Liver (tissue), 8 donors: ENCODE measurements at regions not wholly inside any gene's neighbourhood (a gene's known extent, or its start where the extent isn't known, plus 50 kb on each side); places are given as distances from the start of the nearest gene placed in this dataset.

Experiments
- DNase-seq: peaks from one replicate; pipeline ENCODE4 v3.0.0-alpha.2; 2017; ENCODE audit warnings: low spot score
- H3K27ac ChIP-seq, 2 donors: one replicate each; pipeline ENCODE4 v1.7.0; 2013; ENCODE audit warnings: inconsistent platforms in 2 of 2, low read length in 2 of 2, control low read depth in 1 of 2, low read depth in 1 of 2, mild to moderate bottlenecking in 1 of 2
- H3K27me3 ChIP-seq, 4 donors: one replicate each; pipeline versions ENCODE4 v1.6.1 to v1.7.0; 2013; ENCODE audit warnings: low read length in 3 of 4, inconsistent platforms in 1 of 4, mild to moderate bottlenecking in 1 of 4, moderate library complexity in 1 of 4; ENCODE audit not compliant: control insufficient read depth in 4 of 4, insufficient read depth in 4 of 4
- H3K36me3 ChIP-seq, 4 donors: one replicate each; pipeline versions ENCODE4 v1.6.1 to v1.7.0; 2013; ENCODE audit warnings: low read length in 3 of 4, mild to moderate bottlenecking in 3 of 4, low read depth in 1 of 4, moderate library complexity in 1 of 4; ENCODE audit not compliant: control insufficient read depth in 4 of 4, insufficient read depth in 3 of 4
- H3K4me1 ChIP-seq, 4 donors: one replicate each; pipeline versions ENCODE4 v1.6.1 to v1.7.0; 2013; ENCODE audit warnings: low read length in 3 of 4, mild to moderate bottlenecking in 3 of 4, moderate library complexity in 1 of 4; ENCODE audit not compliant: control insufficient read depth in 4 of 4, insufficient read depth in 4 of 4
- H3K4me3 ChIP-seq, 3 donors: one replicate each; pipeline versions ENCODE4 v1.6.1 to v1.7.0; 2013; ENCODE audit warnings: low read length in 3 of 3, control low read depth in 1 of 3, low read depth in 1 of 3, mild to moderate bottlenecking in 1 of 3
- H3K9ac ChIP-seq, 2 donors: one replicate each; pipeline ENCODE4 v1.7.0; 2013; ENCODE audit warnings: low read length in 2 of 2, mild to moderate bottlenecking in 2 of 2, moderate library complexity in 2 of 2, control low read depth in 1 of 2, low read depth in 1 of 2
- H3K9me3 ChIP-seq, 4 donors: one replicate each; pipeline versions ENCODE4 v1.6.1 to v1.7.0; 2013; ENCODE audit warnings: low read length in 3 of 4; ENCODE audit not compliant: control insufficient read depth in 4 of 4
- EGR1 ChIP-seq, 2 donors: IDR thresholded peaks; 2 replicates each; pipeline ENCODE4 v1.6.1; 2016 to 2018; ENCODE audit warnings: antibody characterized with exemption in 2 of 2, low read depth in 2 of 2
- FOXA1 ChIP-seq: IDR thresholded peaks from 2 replicates; pipeline ENCODE4 v1.6.1; 2016; ENCODE audit warnings: antibody characterized with exemption
- FOXA2 ChIP-seq: IDR thresholded peaks from 2 replicates; pipeline ENCODE4 v1.6.1; 2016; ENCODE audit warnings: antibody characterized with exemption
- GABPA ChIP-seq, 2 donors: IDR thresholded peaks in 1 of 2; conservative IDR thresholded peaks in 1 of 2; 2 replicates each; pipeline ENCODE4 v1.6.1; 2016; ENCODE audit warnings: antibody characterized with exemption in 2 of 2, mild to moderate bottlenecking in 1 of 2, moderate library complexity in 1 of 2
- HNF4A ChIP-seq, 2 donors: conservative IDR thresholded peaks; 2 replicates each; pipeline ENCODE4 v1.6.1; 2016; ENCODE audit warnings: antibody characterized with exemption in 2 of 2, mild to moderate bottlenecking in 2 of 2
- HNF4G ChIP-seq: IDR thresholded peaks from 2 replicates; pipeline ENCODE4 v1.6.1; 2016; ENCODE audit warnings: antibody characterized with exemption
- JUND ChIP-seq, 2 donors: IDR thresholded peaks; 2 replicates each; pipeline ENCODE4 v1.6.1; 2016; ENCODE audit warnings: antibody characterized with exemption in 2 of 2
- NR2F2 ChIP-seq: IDR thresholded peaks from 2 replicates; pipeline ENCODE4 v1.6.1; 2016; ENCODE audit warnings: antibody characterized with exemption
- RAD21 ChIP-seq, 2 donors: IDR thresholded peaks; 2 replicates each; pipeline ENCODE4 v1.6.1; 2016; ENCODE audit warnings: antibody characterized with exemption in 2 of 2, mild to moderate bottlenecking in 2 of 2
- RXRA ChIP-seq, 2 donors: IDR thresholded peaks; 2 replicates each; pipeline ENCODE4 v1.6.1; 2017 to 2018; ENCODE audit warnings: antibody characterized with exemption in 2 of 2, mild to moderate bottlenecking in 1 of 2
- SP1 ChIP-seq: IDR thresholded peaks from 2 replicates; pipeline ENCODE4 v1.6.1; 2018; ENCODE audit warnings: antibody characterized with exemption, mild to moderate bottlenecking
- TAF1 ChIP-seq: conservative IDR thresholded peaks from 2 replicates; pipeline ENCODE4 v1.6.1; 2016; ENCODE audit warnings: antibody characterized with exemption, mild to moderate bottlenecking
- YY1 ChIP-seq: IDR thresholded peaks from 2 replicates; pipeline ENCODE4 v1.6.1; 2016; ENCODE audit warnings: antibody characterized with exemption, mild to moderate bottlenecking
- WGBS: extraction: QIAGEN DNeasy Blood & Tissue Kit; methylation state at CpG from one replicate; pipeline ENCODE4 v1.1.7; 2013; 5-methylcytosine and 5-hydroxymethylcytosine counted together
- TF ChIP-seq, protein P1 (sequence below): IDR thresholded peaks from 2 replicates; pipeline ENCODE4 v1.6.1; 2016; ENCODE audit warnings: antibody characterized with exemption
- TF ChIP-seq, protein P2 (sequence below): fragments of 150-350 bp; IDR thresholded peaks from 2 replicates; pipeline ENCODE4 v1.5.1; 2017; ENCODE audit warnings: improper control_type of control experiment, low read depth, low read length; ENCODE audit not compliant: missing input control
- TF ChIP-seq, protein P3 (sequence below): IDR thresholded peaks from 2 replicates; pipeline ENCODE4 v1.6.1; 2016; ENCODE audit warnings: antibody characterized with exemption, mild to moderate bottlenecking
- donor health status: healthy.
- donor health status: healthy.
- donor health status: healthy.
- donor health status: healthy.
- donor health status: healthy.

DNA sequence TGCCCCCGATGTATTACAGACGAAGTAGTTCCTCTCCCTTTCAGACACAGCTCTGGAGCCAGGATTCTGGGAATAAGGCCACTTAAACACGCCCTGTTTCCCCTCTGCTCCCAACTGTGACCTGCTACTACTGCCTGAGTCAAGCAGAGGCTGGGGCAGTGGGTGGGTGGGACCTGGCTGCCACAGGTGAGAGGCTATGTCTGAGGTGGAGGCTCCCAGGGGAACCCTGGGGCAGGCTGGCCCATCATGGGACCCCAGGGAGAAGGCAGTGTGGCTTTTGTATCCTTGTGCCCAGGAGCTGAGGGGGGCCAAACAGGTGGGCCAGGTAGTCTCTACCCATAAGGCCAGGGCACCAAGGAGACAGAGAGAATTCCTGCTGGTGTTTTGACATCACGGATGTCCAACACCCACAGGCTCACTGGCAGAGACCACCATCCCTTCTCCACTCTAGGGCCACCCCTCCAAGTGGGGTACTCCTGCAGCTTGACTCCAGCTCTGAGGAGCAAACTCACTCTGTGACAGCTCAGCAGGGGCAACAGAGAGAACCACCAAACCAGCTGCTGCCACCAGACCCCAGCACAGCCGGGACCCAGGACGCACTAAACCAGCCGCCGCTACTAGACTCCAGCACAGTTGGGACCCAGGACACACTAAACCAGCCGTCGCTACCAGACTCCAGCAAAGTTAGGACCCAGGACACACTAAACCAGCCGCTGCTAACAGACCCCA is 105.3 kb upstream of the SMURF2 start (continued):
- TF ChIP-seq FOXA2 (no peak), SP1 (no peak)
- TF ChIP-seq, protein P1, sequence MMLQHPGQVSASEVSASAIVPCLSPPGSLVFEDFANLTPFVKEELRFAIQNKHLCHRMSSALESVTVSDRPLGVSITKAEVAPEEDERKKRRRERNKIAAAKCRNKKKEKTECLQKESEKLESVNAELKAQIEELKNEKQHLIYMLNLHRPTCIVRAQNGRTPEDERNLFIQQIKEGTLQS = no peak
- TF ChIP-seq, protein P2, sequence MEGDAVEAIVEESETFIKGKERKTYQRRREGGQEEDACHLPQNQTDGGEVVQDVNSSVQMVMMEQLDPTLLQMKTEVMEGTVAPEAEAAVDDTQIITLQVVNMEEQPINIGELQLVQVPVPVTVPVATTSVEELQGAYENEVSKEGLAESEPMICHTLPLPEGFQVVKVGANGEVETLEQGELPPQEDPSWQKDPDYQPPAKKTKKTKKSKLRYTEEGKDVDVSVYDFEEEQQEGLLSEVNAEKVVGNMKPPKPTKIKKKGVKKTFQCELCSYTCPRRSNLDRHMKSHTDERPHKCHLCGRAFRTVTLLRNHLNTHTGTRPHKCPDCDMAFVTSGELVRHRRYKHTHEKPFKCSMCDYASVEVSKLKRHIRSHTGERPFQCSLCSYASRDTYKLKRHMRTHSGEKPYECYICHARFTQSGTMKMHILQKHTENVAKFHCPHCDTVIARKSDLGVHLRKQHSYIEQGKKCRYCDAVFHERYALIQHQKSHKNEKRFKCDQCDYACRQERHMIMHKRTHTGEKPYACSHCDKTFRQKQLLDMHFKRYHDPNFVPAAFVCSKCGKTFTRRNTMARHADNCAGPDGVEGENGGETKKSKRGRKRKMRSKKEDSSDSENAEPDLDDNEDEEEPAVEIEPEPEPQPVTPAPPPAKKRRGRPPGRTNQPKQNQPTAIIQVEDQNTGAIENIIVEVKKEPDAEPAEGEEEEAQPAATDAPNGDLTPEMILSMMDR = no peak

DNA sequence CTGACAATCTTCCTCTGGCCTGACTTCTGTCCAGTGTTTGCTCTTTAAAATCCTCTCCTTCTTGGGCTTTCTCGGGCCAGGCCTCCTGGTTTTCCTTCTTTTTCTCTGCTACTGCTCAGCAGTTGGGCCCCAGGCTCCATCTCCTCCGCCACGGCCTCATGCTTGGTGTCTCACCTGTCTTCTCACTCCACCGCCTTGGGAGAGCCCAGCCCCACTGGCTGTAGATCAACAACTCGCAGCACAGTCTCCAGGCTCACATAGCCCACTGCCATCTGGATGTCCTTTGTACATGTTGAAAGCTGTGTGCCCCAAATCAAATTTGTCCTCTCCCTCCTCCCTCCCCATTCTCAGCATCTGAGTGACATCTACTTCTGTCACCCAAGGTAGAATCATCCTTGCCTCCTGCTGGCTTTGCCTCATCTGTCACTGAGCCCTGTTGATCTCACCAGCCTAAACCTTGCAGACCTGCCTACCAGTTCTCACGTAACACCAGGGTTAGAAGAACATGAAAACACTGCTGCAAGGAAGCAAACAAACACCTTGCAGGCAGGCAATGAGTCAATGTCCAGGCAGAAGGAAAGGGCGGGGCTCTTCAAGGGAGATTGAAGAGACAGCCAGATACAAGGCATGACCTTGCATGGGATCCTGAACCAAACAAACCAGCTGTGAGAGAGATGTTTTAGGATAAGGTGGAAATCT is 103.2 kb upstream of the SMURF2 start:
- WGBS = 97% methylated on average over 7 of the region's 7 CpGs
- H3K27me3 ChIP-seq = no peaks in the 10 kb centered on the region
- H3K4me1 ChIP-seq = no peaks in the 10 kb centered on the region
- H3K27ac ChIP-seq = no peak overlapping the region
- TF ChIP-seq YY1 (no peak), GABPA (IDR thresholded peaks at IDR 0.05 in 1 of 2, conservative IDR thresholded peaks at IDR 0.05 in 1 of 2) (no peak), HNF4A (conservative IDR thresholded peaks at IDR 0.05) (no peak), SP1 (no peak), FOXA1 (no peak), FOXA2 (no peak), RXRA (IDR thresholded peaks at IDR 0.05) (no peak), NR2F2 (no peak), TAF1 (no peak), HNF4G (no peak), RAD21 (IDR thresholded peaks at IDR 0.05) (no peak), EGR1 (IDR thresholded peaks at IDR 0.05; ENCODE audit: low read depth in 2 of 2) (no peak), JUND (IDR thresholded peaks at IDR 0.05) (no peak)
- TF ChIP-seq, protein P3, sequence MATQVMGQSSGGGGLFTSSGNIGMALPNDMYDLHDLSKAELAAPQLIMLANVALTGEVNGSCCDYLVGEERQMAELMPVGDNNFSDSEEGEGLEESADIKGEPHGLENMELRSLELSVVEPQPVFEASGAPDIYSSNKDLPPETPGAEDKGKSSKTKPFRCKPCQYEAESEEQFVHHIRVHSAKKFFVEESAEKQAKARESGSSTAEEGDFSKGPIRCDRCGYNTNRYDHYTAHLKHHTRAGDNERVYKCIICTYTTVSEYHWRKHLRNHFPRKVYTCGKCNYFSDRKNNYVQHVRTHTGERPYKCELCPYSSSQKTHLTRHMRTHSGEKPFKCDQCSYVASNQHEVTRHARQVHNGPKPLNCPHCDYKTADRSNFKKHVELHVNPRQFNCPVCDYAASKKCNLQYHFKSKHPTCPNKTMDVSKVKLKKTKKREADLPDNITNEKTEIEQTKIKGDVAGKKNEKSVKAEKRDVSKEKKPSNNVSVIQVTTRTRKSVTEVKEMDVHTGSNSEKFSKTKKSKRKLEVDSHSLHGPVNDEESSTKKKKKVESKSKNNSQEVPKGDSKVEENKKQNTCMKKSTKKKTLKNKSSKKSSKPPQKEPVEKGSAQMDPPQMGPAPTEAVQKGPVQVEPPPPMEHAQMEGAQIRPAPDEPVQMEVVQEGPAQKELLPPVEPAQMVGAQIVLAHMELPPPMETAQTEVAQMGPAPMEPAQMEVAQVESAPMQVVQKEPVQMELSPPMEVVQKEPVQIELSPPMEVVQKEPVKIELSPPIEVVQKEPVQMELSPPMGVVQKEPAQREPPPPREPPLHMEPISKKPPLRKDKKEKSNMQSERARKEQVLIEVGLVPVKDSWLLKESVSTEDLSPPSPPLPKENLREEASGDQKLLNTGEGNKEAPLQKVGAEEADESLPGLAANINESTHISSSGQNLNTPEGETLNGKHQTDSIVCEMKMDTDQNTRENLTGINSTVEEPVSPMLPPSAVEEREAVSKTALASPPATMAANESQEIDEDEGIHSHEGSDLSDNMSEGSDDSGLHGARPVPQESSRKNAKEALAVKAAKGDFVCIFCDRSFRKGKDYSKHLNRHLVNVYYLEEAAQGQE = no peak
- TF ChIP-seq, protein P1 = no peak
- H3K9ac ChIP-seq = no peak overlapping the region
- H3K4me3 ChIP-seq = no peak overlapping the region
- no peak for DNase-seq
- peaks cover 0 to 15% (median 6%) of the 10 kb centered on the region in 4 donors for H3K36me3 ChIP-seq
- H3K9me3 ChIP-seq = no peaks in the 10 kb centered on the region
